ENCODE measurements at regions not wholly inside any gene's neighbourhood (a gene's known extent, or its start where the extent isn't known, plus 50 kb on each side); places are given as distances from the start of the nearest gene placed in this dataset.

GRCh38 chr17:59451706-59452105 is 113.7 kb upstream of the DHX40 start:
- DNase-seq = no peak

- DNase-seq = no peak
These were observed 110.7 kb upstream of the DHX40 start for GRCh38 chr17:59454633-59455105.

GRCh38 chr17:59456428-59456827 is 109.0 kb upstream of the DHX40 start:
- DNase-seq = no peak

- no peak for DNase-seq
These were observed 108.3 kb upstream of the DHX40 start for GRCh38 chr17:59456923-59457615.

- DNase-seq = no peak
These were observed 103.0 kb upstream of the DHX40 start for GRCh38 chr17:59462385-59462784.

GRCh38 chr17:59464246-59464645 is 101.2 kb upstream of the DHX40 start:
- no peak for DNase-seq

GRCh38 chr17:59465949-59466307 is 99.5 kb upstream of the DHX40 start:
- DNase-seq = no peak

GRCh38 chr17:59466946-59467801 is 98.2 kb upstream of the DHX40 start:
- DNase-seq = no peak

- no peak for DNase-seq
These were observed 95.5 kb upstream of the DHX40 start for GRCh38 chr17:59469786-59470485.

- DNase-seq = no peak
These were observed 94.6 kb upstream of the DHX40 start for GRCh38 chr17:59470624-59471297.

- no peak for DNase-seq
These were observed 89.0 kb upstream of the DHX40 start for GRCh38 chr17:59476413-59476812.

- DNase-seq = no peak
These were observed 86.3 kb upstream of the DHX40 start for GRCh38 chr17:59479141-59479540.

GRCh38 chr17:59483860-59484259 is 81.5 kb upstream of the DHX40 start:
- no peak for DNase-seq

GRCh38 chr17:59485015-59485414 is 80.4 kb upstream of the DHX40 start:
- DNase-seq = no peak

GRCh38 chr17:59485946-59486345 is 79.5 kb upstream of the DHX40 start:
- no peak for DNase-seq

GRCh38 chr17:59487161-59487873 is 78.1 kb upstream of the DHX40 start:
- no peak for DNase-seq

GRCh38 chr17:59488805-59489204 is 76.6 kb upstream of the DHX40 start:
- no peak for DNase-seq

GRCh38 chr17:59490216-59490615 is 75.2 kb upstream of the DHX40 start:
- DNase-seq = peak in 1 of 56 donors; percentile 3

GRCh38 chr17:59491353-59492090 is 73.9 kb upstream of the DHX40 start:
- no peak for DNase-seq

- DNase-seq = no peak
These were observed 73.3 kb upstream of the DHX40 start for GRCh38 chr17:59492091-59492451.

Measured in amygdala (tissue), 56 donors.